Endodermal cell (in vitro differentiated cells): ENCODE measurements at regions not wholly inside any gene's neighbourhood (a gene's known extent, or its start where the extent isn't known, plus 50 kb on each side); places are given as distances from the start of the nearest gene placed in this dataset.

ENCODE experiments used
- DNase-seq: peaks from one replicate; pipeline ENCODE4 v3.0.0-alpha.2; 2017
- H3K27ac ChIP-seq: 2 replicates; pipeline ENCODE4 v1.5.1; 2013; ENCODE audit warnings: mild to moderate bottlenecking, low read depth, low read length, moderate library complexity
- H3K27me3 ChIP-seq: 2 replicates; pipeline ENCODE4 v1.6.1; 2013; ENCODE audit warnings: mild to moderate bottlenecking, low read length, moderate library complexity; ENCODE audit not compliant: insufficient read depth, control insufficient read depth, poor library complexity, severe bottlenecking
- H3K36me3 ChIP-seq: 2 replicates; pipeline ENCODE4 v1.7.0; 2013; ENCODE audit warnings: mild to moderate bottlenecking, low read length, moderate library complexity; ENCODE audit not compliant: control insufficient read depth, insufficient read depth
- H3K4me1 ChIP-seq: one replicate; pipeline ENCODE4 v1.7.0; 2013; ENCODE audit warnings: low read length; ENCODE audit not compliant: control insufficient read depth, insufficient read depth
- H3K4me3 ChIP-seq: 2 replicates; pipeline ENCODE4 v1.5.1; 2013; ENCODE audit warnings: mild to moderate bottlenecking, low read length, moderate library complexity
- H3K9ac ChIP-seq: 2 replicates; pipeline ENCODE4 v1.6.1; 2013; ENCODE audit warnings: mild to moderate bottlenecking, low read length, moderate library complexity; ENCODE audit not compliant: poor library complexity, severe bottlenecking; ENCODE audit errors: extremely low read depth
- H3K9me3 ChIP-seq: 2 replicates; pipeline ENCODE4 v1.6.1; 2013; ENCODE audit warnings: mild to moderate bottlenecking, low read length, moderate library complexity; ENCODE audit not compliant: control insufficient read depth
- H3K27ac Mint-ChIP-seq: 2 replicates; pipeline ENCODE4 v1.8.0; 2020; ENCODE audit warnings: mixed read lengths
- H3K27me3 Mint-ChIP-seq: 2 replicates; pipeline ENCODE4 v1.8.0; 2021; ENCODE audit warnings: mild to moderate bottlenecking, mixed read lengths; ENCODE audit not compliant: insufficient read depth
- H3K36me3 Mint-ChIP-seq: 2 replicates; pipeline ENCODE4 v1.8.0; 2020; ENCODE audit warnings: low read depth, mixed read lengths
- H3K4me1 Mint-ChIP-seq: 2 replicates; pipeline ENCODE4 v1.8.0; 2020; ENCODE audit warnings: mixed read lengths
- H3K4me3 Mint-ChIP-seq: 2 replicates; pipeline ENCODE4 v1.8.0; 2020; ENCODE audit warnings: mild to moderate bottlenecking, moderate library complexity, mixed read lengths
- H3K9me3 Mint-ChIP-seq: 2 replicates; pipeline ENCODE4 v1.8.0; 2020; ENCODE audit warnings: mild to moderate bottlenecking, mixed read lengths
- CTCF ChIP-seq: fragments of 200-600 bp; sonication (generic); conservative IDR thresholded peaks from 2 replicates; pipeline ENCODE4 v1.5.0; 2021; ENCODE audit warnings: antibody characterized with exemption, mild to moderate bottlenecking
- WGBS, 2 experiments: methylation state at CpG; one replicate each; pipeline versions ENCODE4 v1.1.5 to v1.1.7; 2013; ENCODE audit warnings: missing lambda C conversion rate in 2 of 2, mixed read lengths in 1 of 2; ENCODE audit not compliant: insufficient coverage in 1 of 2, insufficient read length in 1 of 2; 5-methylcytosine and 5-hydroxymethylcytosine counted together

- Histone ChIP-seq H3K27me3 (no peaks in the 10 kb centered on the region), H3K27ac (no peak overlapping the region), H3K9ac (no peak overlapping the region), H3K36me3 (no peaks in the 10 kb centered on the region), H3K9me3 (no peaks in the 10 kb centered on the region), H3K4me1 (no peaks in the 10 kb centered on the region), H3K4me3 (no peak overlapping the region)
- Mint-ChIP-seq H3K9me3 (no peaks in the 10 kb centered on the region), H3K4me1 (no peaks in the 10 kb centered on the region), H3K27me3 (no peaks in the 10 kb centered on the region), H3K4me3 (no peak overlapping the region), H3K36me3 (no peaks in the 10 kb centered on the region), H3K27ac (no peak overlapping the region)
- WGBS, 2 experiments, result 88 to 89% methylated on average over 6 to 16 of the region's 16 CpGs
- DNase-seq, result no peak
- TF ChIP-seq CTCF, result no peak
Measured at GRCh38 chr18:47721876-47722275, 208.6 kb downstream of the SMAD2 start.

GRCh38 chr18:47720741-47721140 lies 209.7 kb downstream of the SMAD2 start:
- WGBS, 2 experiments, result 64 to 92% methylated on average over 2 to 3 of the region's 3 CpGs
- no peaks in the 10 kb centered on the region for H3K36me3 ChIP-seq
- H3K9ac ChIP-seq, result no peak overlapping the region
- Mint-ChIP-seq H3K4me1 (no peaks in the 10 kb centered on the region), H3K4me3 (no peak overlapping the region), H3K9me3 (no peaks in the 10 kb centered on the region), H3K27ac (no peak overlapping the region), H3K27me3 (peaks cover 2% of the 10 kb centered on the region), H3K36me3 (no peaks in the 10 kb centered on the region)
- no peak for TF ChIP-seq CTCF
- H3K9me3 ChIP-seq, result no peaks in the 10 kb centered on the region
- no peak overlapping the region for H3K27ac ChIP-seq
- no peaks in the 10 kb centered on the region for H3K27me3 ChIP-seq
- H3K4me1 ChIP-seq, result no peaks in the 10 kb centered on the region
- H3K4me3 ChIP-seq, result no peak overlapping the region
- DNase-seq, result no peak

- no peak overlapping the region for H3K9ac ChIP-seq
- H3K9me3 ChIP-seq, result no peaks in the 10 kb centered on the region
- H3K9me3 Mint-ChIP-seq, result no peaks in the 10 kb centered on the region
- H3K36me3 Mint-ChIP-seq, result no peaks in the 10 kb centered on the region
- H3K36me3 ChIP-seq, result no peaks in the 10 kb centered on the region
- H3K4me3 Mint-ChIP-seq, result no peak overlapping the region
- peaks cover 11% of the 10 kb centered on the region for H3K27me3 Mint-ChIP-seq
- WGBS, 2 experiments, result 85 to 93% methylated on average over 7 of the region's 7 CpGs
- peak; percentile 51 for TF ChIP-seq CTCF
- no peak overlapping the region for H3K27ac Mint-ChIP-seq
- peak; percentile 53 for DNase-seq
- no peaks in the 10 kb centered on the region for H3K4me1 ChIP-seq
- H3K4me3 ChIP-seq, result no peak overlapping the region
- H3K27me3 ChIP-seq, result no peaks in the 10 kb centered on the region
- H3K27ac ChIP-seq, result no peak overlapping the region
- H3K4me1 Mint-ChIP-seq, result no peaks in the 10 kb centered on the region
Measured at GRCh38 chr18:47719096-47719780, 211.2 kb downstream of the SMAD2 start.
